ENCODE measurements at regions not wholly inside any gene's neighbourhood (a gene's known extent, or its start where the extent isn't known, plus 50 kb on each side); places are given as distances from the start of the nearest gene placed in this dataset.

DNA sequence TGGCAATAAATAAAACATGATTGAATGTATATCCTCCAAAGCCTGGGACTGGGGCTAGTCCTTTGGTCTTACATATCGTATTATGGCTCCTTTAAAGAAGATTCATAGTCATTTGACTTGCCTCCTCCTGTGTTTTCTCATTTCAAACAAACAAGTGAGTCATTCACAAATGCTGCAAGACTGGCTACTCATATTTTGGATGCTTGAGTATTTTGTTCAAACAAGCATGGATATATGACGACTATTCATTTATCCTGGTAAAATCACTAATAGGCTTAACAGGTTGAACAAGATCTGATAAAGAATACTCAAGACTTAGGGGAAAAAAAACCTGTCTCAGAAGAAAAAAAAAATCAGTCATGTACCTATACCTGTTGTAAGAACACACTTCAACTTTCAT, 111.1 kb upstream of the CCDC28A start:
- Histone ChIP-seq H3K4me3 (ENCODE audit: low read depth, low read length) (no peak overlapping the region), H3K27ac (no peak overlapping the region), H3K36me3 (no peaks in the 10 kb centered on the region), H3K9me3 (ENCODE audit: severe bottlenecking) (no peaks in the 10 kb centered on the region), H3K27me3 (ENCODE audit: insufficient read depth, low read depth, severe bottlenecking) (no peaks in the 10 kb centered on the region)
- TF ChIP-seq CTCF (IDR thresholded peaks at IDR 0.05; ENCODE audit: low read depth, low read length), result no peak
- no peak for DNase-seq

DNA sequence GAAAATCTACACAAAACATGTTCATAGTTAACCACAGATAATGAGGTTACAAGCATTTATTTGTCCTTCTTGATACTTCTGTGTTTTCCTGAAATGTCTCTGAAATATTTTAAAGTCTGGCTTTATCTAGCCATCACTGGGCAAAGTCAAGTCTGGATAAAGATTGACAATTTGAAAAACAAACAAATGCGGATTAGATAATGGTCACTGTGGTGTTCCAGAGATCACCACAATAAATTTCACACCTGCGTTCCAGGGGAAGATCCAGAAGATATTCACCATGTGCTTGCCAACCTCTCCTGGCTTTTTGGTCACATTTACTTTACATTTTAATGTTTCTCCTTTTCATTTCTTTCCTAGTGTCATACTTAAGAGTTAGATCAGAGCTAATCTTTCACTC, 109.7 kb upstream of the CCDC28A start:
- DNase-seq, result no peak
- Histone ChIP-seq H3K27me3 (ENCODE audit: insufficient read depth, low read depth, severe bottlenecking) (no peaks in the 10 kb centered on the region), H3K27ac (no peak overlapping the region), H3K9me3 (ENCODE audit: severe bottlenecking) (no peaks in the 10 kb centered on the region), H3K4me3 (ENCODE audit: low read depth, low read length) (no peak overlapping the region), H3K36me3 (no peaks in the 10 kb centered on the region)
- no peak for TF ChIP-seq CTCF (IDR thresholded peaks at IDR 0.05; ENCODE audit: low read depth, low read length)

GRCh38 chr6:138664745-138665144, 108.8 kb upstream of the CCDC28A start:
- Histone ChIP-seq H3K9me3 (ENCODE audit: severe bottlenecking) (no peaks in the 10 kb centered on the region), H3K27me3 (ENCODE audit: insufficient read depth, low read depth, severe bottlenecking) (no peaks in the 10 kb centered on the region), H3K4me3 (ENCODE audit: low read depth, low read length) (no peak overlapping the region), H3K27ac (no peak overlapping the region), H3K36me3 (no peaks in the 10 kb centered on the region)
- DNase-seq, result no peak
- TF ChIP-seq CTCF (IDR thresholded peaks at IDR 0.05; ENCODE audit: low read depth, low read length), result no peak

GRCh38 chr6:138666636-138667035, 106.9 kb upstream of the CCDC28A start:
- Histone ChIP-seq H3K36me3 (no peaks in the 10 kb centered on the region), H3K4me3 (ENCODE audit: low read depth, low read length) (no peak overlapping the region), H3K9me3 (ENCODE audit: severe bottlenecking) (no peaks in the 10 kb centered on the region), H3K27ac (no peak overlapping the region), H3K27me3 (ENCODE audit: insufficient read depth, low read depth, severe bottlenecking) (no peaks in the 10 kb centered on the region)
- no peak for TF ChIP-seq CTCF (IDR thresholded peaks at IDR 0.05; ENCODE audit: low read depth, low read length)
- DNase-seq, result no peak

- Histone ChIP-seq H3K4me3 (ENCODE audit: low read depth, low read length) (no peak overlapping the region), H3K36me3 (no peaks in the 10 kb centered on the region), H3K27me3 (ENCODE audit: insufficient read depth, low read depth, severe bottlenecking) (no peaks in the 10 kb centered on the region), H3K27ac (no peak overlapping the region), H3K9me3 (ENCODE audit: severe bottlenecking) (no peaks in the 10 kb centered on the region)
- DNase-seq, result no peak
- TF ChIP-seq CTCF (IDR thresholded peaks at IDR 0.05; ENCODE audit: low read depth, low read length), result no peak
These were observed 106.2 kb upstream of the CCDC28A start for GRCh38 chr6:138667408-138667807.

GRCh38 chr6:138671351-138671750, 102.2 kb upstream of the CCDC28A start:
- no peaks in the 10 kb centered on the region for H3K36me3 ChIP-seq
- no peak overlapping the region for H3K4me3 ChIP-seq (ENCODE audit: low read depth, low read length)
- no peaks in the 10 kb centered on the region for H3K27me3 ChIP-seq (ENCODE audit: insufficient read depth, low read depth, severe bottlenecking)
- H3K9me3 ChIP-seq (ENCODE audit: severe bottlenecking), result no peaks in the 10 kb centered on the region
- DNase-seq, result no peak
- no peak for TF ChIP-seq CTCF (IDR thresholded peaks at IDR 0.05; ENCODE audit: low read depth, low read length)
- no peak overlapping the region for H3K27ac ChIP-seq

Data from WERI-Rb-1 (cell line).